Right lobe of liver (tissue), 6 donors: ENCODE measurements at regions not wholly inside any gene's neighbourhood (a gene's known extent, or its start where the extent isn't known, plus 50 kb on each side); places are given as distances from the start of the nearest gene placed in this dataset.

Source experiments
- ATAC-seq, 4 donors: fragments of 200-7000 bp; cut with Tn5 transposase; one replicate each; pipeline ENCODE4 v1.9.1; 2020; ENCODE audit warnings: mild to moderate bottlenecking in 4 of 4, moderate library complexity in 4 of 4
- DNase-seq, 3 donors: peaks; one replicate each; pipeline ENCODE4 v3.0.0-alpha.2; 2020
- H3K27ac ChIP-seq, 3 donors: fragments of 200-600 bp; one replicate each; pipeline ENCODE4 v1.8.0; 2022
- H3K27me3 ChIP-seq, 2 donors: fragments of 200-600 bp; one replicate each; pipeline ENCODE4 v1.8.0; 2022
- H3K36me3 ChIP-seq, 4 donors: fragments of 200-600 bp; sonication (generic) in 1 of 4; one replicate each; pipeline versions ENCODE4 v1.5.1 to v1.8.0; 2017 to 2022; ENCODE audit warnings: control low read depth in 1 of 4
- H3K4me1 ChIP-seq, 4 donors: fragments of 200-600 bp; sonication (generic) in 1 of 4; one replicate each; pipeline versions ENCODE4 v1.5.1 to v1.8.0; 2017 to 2022; ENCODE audit warnings: control low read depth in 1 of 4
- H3K4me3 ChIP-seq, 3 donors: fragments of 200-600 bp; one replicate each; pipeline ENCODE4 v1.8.0; 2022
- H3K9me3 ChIP-seq, 4 donors: fragments of 200-600 bp; sonication (generic) in 1 of 4; one replicate each; pipeline versions ENCODE4 v1.5.1 to v1.8.0; 2017 to 2022; ENCODE audit warnings: control low read depth in 1 of 4
- POLR2A ChIP-seq: fragments of 450-650 bp; IDR thresholded peaks from one replicate; pipeline ENCODE4 v1.6.1; 2017; ENCODE audit warnings: antibody characterized with exemption, mild to moderate bottlenecking
- WGBS: methylation state at CpG from one replicate; pipeline ENCODE4 v1.1.6; 2018; ENCODE audit warnings: low coverage, low lambda C conversion rate; ENCODE audit not compliant: insufficient coverage; ENCODE audit errors: missing lambda C conversion rate; 5-methylcytosine and 5-hydroxymethylcytosine counted together
- intact Hi-C, 2 donors: fragments of 100-400 bp; cut with DNase I; formaldehyde crosslinking; loops; one replicate each; pipeline versions ENCODE4 v1.11.2 to v1.14.1; 2022
- TF ChIP-seq, protein P1 (sequence below), 4 donors: fragments of 200-600 bp in 3 of 4; fragments of 450-650 bp in 1 of 4; IDR thresholded peaks; one replicate each; pipeline versions ENCODE4 v1.5.1 to v1.8.0; 2016 to 2022; ENCODE audit warnings: antibody characterized with exemption in 4 of 4, mild to moderate bottlenecking in 2 of 4
- donor health status: DM: no; HTN: yes; CAD: no.
- donor health status: DM: no; HTN: no; CAD: no.
- donor health status: DM: no; HTN: no; CAD: no.
- donor health status: DM: no; HTN: yes; CAD: no.
- donor health status: DM: no; HTN: yes; CAD: no.

DNA sequence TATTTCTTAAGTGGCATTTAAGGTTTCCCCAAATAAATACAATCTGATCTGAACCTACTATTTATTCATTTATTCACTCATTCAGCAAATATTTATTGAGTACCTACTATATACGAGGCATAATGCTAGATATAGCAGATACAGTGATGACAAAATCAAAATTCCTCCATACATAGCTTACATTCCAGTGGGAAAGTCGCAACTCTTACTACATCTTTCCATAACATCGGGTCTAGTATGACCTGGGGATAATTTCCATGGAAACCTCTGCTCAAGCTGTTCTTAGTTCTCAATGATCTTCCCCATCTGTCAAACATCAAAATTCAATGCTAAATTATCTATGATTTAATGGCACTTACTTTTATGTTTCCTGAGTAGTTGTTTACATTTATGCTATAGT, 70.8 kb upstream of the PRKACB start:
- no peak for TF ChIP-seq POLR2A
- TF ChIP-seq, protein P1, sequence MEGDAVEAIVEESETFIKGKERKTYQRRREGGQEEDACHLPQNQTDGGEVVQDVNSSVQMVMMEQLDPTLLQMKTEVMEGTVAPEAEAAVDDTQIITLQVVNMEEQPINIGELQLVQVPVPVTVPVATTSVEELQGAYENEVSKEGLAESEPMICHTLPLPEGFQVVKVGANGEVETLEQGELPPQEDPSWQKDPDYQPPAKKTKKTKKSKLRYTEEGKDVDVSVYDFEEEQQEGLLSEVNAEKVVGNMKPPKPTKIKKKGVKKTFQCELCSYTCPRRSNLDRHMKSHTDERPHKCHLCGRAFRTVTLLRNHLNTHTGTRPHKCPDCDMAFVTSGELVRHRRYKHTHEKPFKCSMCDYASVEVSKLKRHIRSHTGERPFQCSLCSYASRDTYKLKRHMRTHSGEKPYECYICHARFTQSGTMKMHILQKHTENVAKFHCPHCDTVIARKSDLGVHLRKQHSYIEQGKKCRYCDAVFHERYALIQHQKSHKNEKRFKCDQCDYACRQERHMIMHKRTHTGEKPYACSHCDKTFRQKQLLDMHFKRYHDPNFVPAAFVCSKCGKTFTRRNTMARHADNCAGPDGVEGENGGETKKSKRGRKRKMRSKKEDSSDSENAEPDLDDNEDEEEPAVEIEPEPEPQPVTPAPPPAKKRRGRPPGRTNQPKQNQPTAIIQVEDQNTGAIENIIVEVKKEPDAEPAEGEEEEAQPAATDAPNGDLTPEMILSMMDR (IDR thresholded peaks at IDR 0.05), result no peak
- Histone ChIP-seq H3K4me1 (peaks cover 0 to 3% (median 0%) of the 10 kb centered on the region in 4 donors), H3K9me3 (no peaks in the 10 kb centered on the region), H3K4me3 (no peak overlapping the region), H3K27ac (no peak overlapping the region), H3K27me3 (no peaks in the 10 kb centered on the region), H3K36me3 (no peaks in the 10 kb centered on the region)
- no peak for DNase-seq
- no peak for ATAC-seq
- WGBS, result 79% methylated on average over 3 of the region's 3 CpGs
- intact Hi-C loops, result no loop called here

DNA sequence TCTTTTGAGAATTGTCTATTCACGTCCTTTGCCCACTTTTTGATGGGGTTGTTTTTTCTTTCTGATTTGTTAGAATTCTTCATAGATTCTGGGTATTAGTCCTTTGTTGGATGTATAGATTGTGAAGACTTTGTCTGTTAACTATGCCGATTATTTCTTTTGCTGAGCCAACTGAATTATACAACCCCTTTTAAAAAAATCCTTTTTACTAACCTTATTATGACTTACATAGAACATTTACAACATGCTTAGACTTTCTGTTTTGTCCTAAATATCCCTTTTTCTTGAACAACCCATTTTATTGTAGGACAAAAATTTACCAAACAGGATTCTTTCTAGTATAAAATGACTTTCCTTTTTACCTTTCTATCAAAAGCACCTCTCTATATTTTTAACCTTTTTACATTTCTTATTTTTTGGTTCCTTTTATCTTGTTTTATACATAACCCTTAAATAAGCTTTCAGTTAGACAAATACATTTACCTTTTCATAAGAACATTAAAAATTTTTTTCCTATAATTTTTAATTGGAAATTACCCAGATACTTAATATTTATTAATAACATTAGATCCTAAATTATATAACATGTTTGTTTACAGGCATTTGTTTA, 70.4 kb upstream of the TTLL7 start:
- H3K36me3 ChIP-seq, result no peaks in the 10 kb centered on the region
- no peak overlapping the region for H3K27ac ChIP-seq
- 83% methylated on average over 2 of the region's 2 CpGs for WGBS
- ATAC-seq (no peak), DNase-seq (no peak)
- intact Hi-C loops, result no loop called here
- TF ChIP-seq POLR2A, result no peak
- TF ChIP-seq, protein P1 (IDR thresholded peaks at IDR 0.05), result no peak
- H3K4me1 ChIP-seq, result no peaks in the 10 kb centered on the region
- no peak overlapping the region for H3K4me3 ChIP-seq
- H3K9me3 ChIP-seq, result no peaks in the 10 kb centered on the region
- no peaks in the 10 kb centered on the region for H3K27me3 ChIP-seq

DNA sequence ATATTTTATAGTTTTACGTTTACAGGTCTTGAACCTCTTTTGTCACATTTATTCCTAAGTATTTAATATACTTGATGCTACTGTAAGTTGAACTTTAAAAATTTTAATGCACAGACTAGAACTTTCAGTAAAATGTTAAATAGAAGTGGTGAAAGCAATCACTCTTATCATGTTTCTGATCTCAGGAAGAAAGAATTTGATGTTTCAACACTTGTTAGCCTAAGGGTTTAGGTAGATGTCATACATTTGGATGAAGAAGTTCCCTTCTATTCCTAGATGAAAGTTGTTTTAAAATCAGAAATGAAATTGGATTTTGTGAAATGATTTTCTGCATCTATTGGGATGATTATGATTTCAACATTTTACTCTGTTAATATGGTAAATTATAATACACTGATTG, 63.6 kb upstream of the TTLL7 start:
- Histone ChIP-seq H3K9me3 (no peaks in the 10 kb centered on the region), H3K4me3 (no peak overlapping the region), H3K36me3 (no peaks in the 10 kb centered on the region), H3K27me3 (no peaks in the 10 kb centered on the region), H3K4me1 (no peaks in the 10 kb centered on the region), H3K27ac (no peak overlapping the region)
- TF ChIP-seq, protein P1 (IDR thresholded peaks at IDR 0.05), result no peak
- TF ChIP-seq POLR2A, result no peak
- no peak for ATAC-seq
- WGBS, result 77% methylated on average over 1 of the region's 1 CpG
- intact Hi-C loops, result no loop called here
- no peak for DNase-seq

DNA sequence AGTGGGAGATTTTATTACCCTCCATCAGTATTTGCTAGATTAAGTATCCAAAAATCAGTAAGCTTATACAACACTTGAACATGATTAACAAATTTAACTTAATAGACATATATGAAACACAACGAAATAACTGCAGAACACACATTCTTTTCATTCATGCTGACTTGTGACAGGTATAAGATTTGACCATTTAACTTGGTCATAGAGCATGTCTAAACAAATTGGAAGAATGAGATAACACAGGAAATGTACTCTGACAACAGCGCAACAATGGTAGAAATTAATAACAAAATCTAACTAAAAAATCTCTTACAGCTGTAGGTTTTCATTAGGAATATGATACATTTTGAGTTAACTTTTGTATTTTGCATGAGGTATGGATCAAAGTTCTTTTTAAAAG, 62.4 kb upstream of the TTLL7 start:
- H3K9me3 ChIP-seq, result no peaks in the 10 kb centered on the region
- H3K4me1 ChIP-seq, result no peaks in the 10 kb centered on the region
- no peak overlapping the region for H3K4me3 ChIP-seq
- H3K36me3 ChIP-seq, result no peaks in the 10 kb centered on the region
- DNase-seq, result no peak
- intact Hi-C loops, result no loop called here
- WGBS, result 72% methylated on average over 2 of the region's 2 CpGs
- ATAC-seq, result no peak
- H3K27ac ChIP-seq, result no peak overlapping the region
- TF ChIP-seq, protein P1 (IDR thresholded peaks at IDR 0.05), result no peak
- TF ChIP-seq POLR2A, result no peak
- no peaks in the 10 kb centered on the region for H3K27me3 ChIP-seq

DNA sequence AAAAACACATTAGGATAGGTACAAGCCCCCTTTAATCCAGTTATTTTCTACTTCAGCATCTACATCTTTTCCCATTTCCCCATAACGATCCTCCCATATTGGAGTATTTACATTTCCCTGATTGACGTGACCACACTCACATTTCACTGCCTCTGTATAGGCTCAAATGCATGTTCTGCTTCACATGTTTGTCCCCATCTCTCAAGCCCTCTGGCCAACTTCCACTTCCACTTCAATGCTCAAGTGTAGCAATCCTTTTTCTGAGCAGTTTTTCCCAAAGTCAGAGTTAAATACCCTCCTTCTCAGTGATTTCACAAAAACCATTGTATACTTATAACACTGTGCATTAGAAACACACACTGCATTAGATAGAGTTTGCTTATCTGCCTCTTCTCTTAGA, 61.8 kb upstream of the TTLL7 start:
- 27% methylated on average over 2 of the region's 2 CpGs for WGBS
- intact Hi-C loops, result no loop called here
- ATAC-seq, result no peak

More for the DNA sequence above, 61.8 kb upstream of the TTLL7 start:
- no peak for DNase-seq
- TF ChIP-seq POLR2A, result no peak
- TF ChIP-seq, protein P1 (IDR thresholded peaks at IDR 0.05), result no peak
- H3K27me3 ChIP-seq, result no peaks in the 10 kb centered on the region
- no peaks in the 10 kb centered on the region for H3K36me3 ChIP-seq
- no peaks in the 10 kb centered on the region for H3K9me3 ChIP-seq
- no peak overlapping the region for H3K27ac ChIP-seq
- no peak overlapping the region for H3K4me3 ChIP-seq
- no peaks in the 10 kb centered on the region for H3K4me1 ChIP-seq
